WTC11 (cell line): ENCODE measurements at regions not wholly inside any gene's neighbourhood (a gene's known extent, or its start where the extent isn't known, plus 50 kb on each side); places are given as distances from the start of the nearest gene placed in this dataset.
A peak's percentile ranks its signal among the peaks of the same experiment; 100 is the strongest.

ENCODE experiments used
- ATAC-seq: fragments of 200-7000 bp; cut with Tn5 transposase; 2 replicates; pipeline ENCODE4 v1.10.0; 2021; ENCODE audit warnings: mild to moderate bottlenecking, moderate library complexity
- CTCF ChIA-PET: fragments of 300-600 bp; sonication (Branson Sonifier 250); formaldehyde crosslinking; loops from one replicate; lab custom pipeline; 2021; ENCODE audit warnings: antibody characterized with exemption; lab: Charles Lee
- POLR2A ChIA-PET: fragments of 350-600 bp; sonication (Branson Sonifier 250); formaldehyde crosslinking; loops from one replicate; lab custom pipeline; 2021; ENCODE audit warnings: antibody characterized with exemption; lab: Charles Lee
- DNase-seq: peaks from one replicate; pipeline ENCODE4 v3.0.0; 2021; ENCODE audit warnings: low spot score
- H3K27ac Mint-ChIP-seq: 2 replicates; pipeline ENCODE4 v1.8.0; 2021; ENCODE audit warnings: mixed read lengths
- H3K27me3 Mint-ChIP-seq: 2 replicates; pipeline ENCODE4 v1.8.0; 2021; ENCODE audit warnings: low read depth, mild to moderate bottlenecking, moderate library complexity, mixed read lengths
- H3K36me3 Mint-ChIP-seq: 2 replicates; pipeline ENCODE4 v1.8.0; 2021; ENCODE audit warnings: mixed read lengths
- H3K4me1 Mint-ChIP-seq: 2 replicates; pipeline ENCODE4 v1.8.0; 2022; ENCODE audit warnings: mixed read lengths
- H3K4me3 Mint-ChIP-seq: 2 replicates; pipeline ENCODE4 v1.8.0; 2021; ENCODE audit warnings: mild to moderate bottlenecking, moderate library complexity, mixed read lengths
- H3K9me3 Mint-ChIP-seq: 2 replicates; pipeline ENCODE4 v1.8.0; 2021; ENCODE audit warnings: mixed read lengths
- ATF1 ChIP-seq: sonication (generic); formaldehyde crosslinking; IDR thresholded peaks from 2 replicates; pipeline ENCODE4 v1.8.1; 2023; ENCODE audit warnings: mild to moderate bottlenecking, moderate library complexity, missing genetic modification reagents
- E2F5 ChIP-seq: sonication (generic); formaldehyde crosslinking; IDR thresholded peaks from 2 replicates; pipeline ENCODE4 v1.8.1; 2022; ENCODE audit warnings: mild to moderate bottlenecking, moderate library complexity, missing genetic modification reagents
- ETV6 ChIP-seq: sonication (generic); formaldehyde crosslinking; IDR thresholded peaks from 2 replicates; pipeline ENCODE4 v1.8.1; 2022; ENCODE audit warnings: mild to moderate bottlenecking, missing genetic modification reagents
- FOXJ3 ChIP-seq: sonication (generic); formaldehyde crosslinking; IDR thresholded peaks from 2 replicates; pipeline ENCODE4 v1.9.0; 2021; ENCODE audit warnings: missing genetic modification reagents, mild to moderate bottlenecking, borderline replicate concordance
- GTF2I ChIP-seq: fragments of 250-450 bp; sonication (Bioruptor Pico); conservative IDR thresholded peaks from 2 replicates; pipeline ENCODE4 v1.4.0; 2021; ENCODE audit warnings: mild to moderate bottlenecking
- MLX ChIP-seq: sonication (generic); formaldehyde crosslinking; IDR thresholded peaks from 2 replicates; pipeline ENCODE4 v1.8.1; 2023; ENCODE audit warnings: mild to moderate bottlenecking, missing genetic modification reagents, moderate library complexity
- RORB ChIP-seq: fragments of 250-450 bp; sonication (Bioruptor Pico); IDR thresholded peaks from 2 replicates; pipeline ENCODE4 v1.9.0; 2021; ENCODE audit warnings: mild to moderate bottlenecking
- STAT6 ChIP-seq: sonication (generic); formaldehyde crosslinking; conservative IDR thresholded peaks from 2 replicates; pipeline ENCODE4 v1.8.1; 2023; ENCODE audit warnings: mild to moderate bottlenecking, low read depth, missing genetic modification reagents, moderate library complexity
- TEAD1 ChIP-seq: sonication (generic); formaldehyde crosslinking; IDR thresholded peaks from 2 replicates; pipeline ENCODE4 v1.8.0; 2022; ENCODE audit warnings: mild to moderate bottlenecking, missing genetic modification reagents
- TF ChIP-seq, protein P1 (sequence below): sonication (generic); formaldehyde crosslinking; IDR thresholded peaks from 2 replicates; pipeline ENCODE4 v1.8.0; 2022; ENCODE audit warnings: mild to moderate bottlenecking, missing genetic modification reagents
- TF ChIP-seq, protein P2 (sequence below): sonication (generic); formaldehyde crosslinking; IDR thresholded peaks from 2 replicates; pipeline ENCODE4 v1.8.1; 2023; ENCODE audit warnings: mild to moderate bottlenecking, moderate library complexity, missing genetic modification reagents
- TF ChIP-seq, protein P3 (sequence below): fragments of 250-450 bp; sonication (Bioruptor Pico); IDR thresholded peaks from 2 replicates; pipeline ENCODE4 v1.9.0; 2021; ENCODE audit warnings: moderate library complexity, mild to moderate bottlenecking, inconsistent platforms, borderline replicate concordance
- TF ChIP-seq, protein P4 (sequence below): sonication (generic); formaldehyde crosslinking; IDR thresholded peaks from 2 replicates; pipeline ENCODE4 v1.8.1; 2023; ENCODE audit warnings: mild to moderate bottlenecking, missing genetic modification reagents
- TF ChIP-seq, protein P5 (sequence below): sonication (generic); formaldehyde crosslinking; IDR thresholded peaks from 2 replicates; pipeline ENCODE4 v1.8.0; 2023; ENCODE audit warnings: missing genetic modification reagents
- TF ChIP-seq, protein P6 (sequence below): sonication (generic); formaldehyde crosslinking; IDR thresholded peaks from 2 replicates; pipeline ENCODE4 v1.8.1; 2023; ENCODE audit warnings: mild to moderate bottlenecking, missing genetic modification reagents, borderline replicate concordance
- TF ChIP-seq, protein P7 (sequence below): sonication (generic); formaldehyde crosslinking; IDR thresholded peaks from 2 replicates; pipeline ENCODE4 v1.8.1; 2022; ENCODE audit warnings: missing genetic modification reagents, borderline replicate concordance

GRCh38 chr5:125484742-125485641 is 738.6 kb upstream of the ZNF608 start:
- no peak overlapping the region for H3K4me3 Mint-ChIP-seq
- ChIA-PET CTCF (interaction anchor here (1.2 to 1.6 kb wide), 2 partner anchors 60 to 351 kb away, joined by 3 to 5 read pairs; no protein-coding TSS in a partner anchor), POLR2A (no interaction called here)
- no peak for DNase-seq
- TF ChIP-seq, protein P1, sequence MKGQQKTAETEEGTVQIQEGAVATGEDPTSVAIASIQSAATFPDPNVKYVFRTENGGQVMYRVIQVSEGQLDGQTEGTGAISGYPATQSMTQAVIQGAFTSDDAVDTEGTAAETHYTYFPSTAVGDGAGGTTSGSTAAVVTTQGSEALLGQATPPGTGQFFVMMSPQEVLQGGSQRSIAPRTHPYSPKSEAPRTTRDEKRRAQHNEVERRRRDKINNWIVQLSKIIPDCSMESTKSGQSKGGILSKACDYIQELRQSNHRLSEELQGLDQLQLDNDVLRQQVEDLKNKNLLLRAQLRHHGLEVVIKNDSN, result no peak
- TF ChIP-seq, protein P2, sequence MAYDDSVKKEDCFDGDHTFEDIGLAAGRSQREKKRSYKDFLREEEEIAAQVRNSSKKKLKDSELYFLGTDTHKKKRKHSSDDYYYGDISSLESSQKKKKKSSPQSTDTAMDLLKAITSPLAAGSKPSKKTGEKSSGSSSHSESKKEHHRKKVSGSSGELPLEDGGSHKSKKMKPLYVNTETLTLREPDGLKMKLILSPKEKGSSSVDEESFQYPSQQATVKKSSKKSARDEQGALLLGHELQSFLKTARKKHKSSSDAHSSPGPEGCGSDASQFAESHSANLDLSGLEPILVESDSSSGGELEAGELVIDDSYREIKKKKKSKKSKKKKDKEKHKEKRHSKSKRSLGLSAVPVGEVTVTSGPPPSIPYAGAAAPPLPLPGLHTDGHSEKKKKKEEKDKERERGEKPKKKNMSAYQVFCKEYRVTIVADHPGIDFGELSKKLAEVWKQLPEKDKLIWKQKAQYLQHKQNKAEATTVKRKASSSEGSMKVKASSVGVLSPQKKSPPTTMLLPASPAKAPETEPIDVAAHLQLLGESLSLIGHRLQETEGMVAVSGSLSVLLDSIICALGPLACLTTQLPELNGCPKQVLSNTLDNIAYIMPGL (CRISPR knock-in tag), result no peak
- TF ChIP-seq, protein P3, sequence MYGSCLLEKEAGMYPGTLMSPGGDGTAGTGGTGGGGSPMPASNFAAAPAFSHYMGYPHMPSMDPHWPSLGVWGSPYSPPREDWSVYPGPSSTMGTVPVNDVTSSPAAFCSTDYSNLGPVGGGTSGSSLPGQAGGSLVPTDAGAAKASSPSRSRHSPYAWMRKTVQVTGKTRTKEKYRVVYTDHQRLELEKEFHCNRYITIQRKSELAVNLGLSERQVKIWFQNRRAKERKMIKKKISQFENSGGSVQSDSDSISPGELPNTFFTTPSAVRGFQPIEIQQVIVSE, result no peak
- TF ChIP-seq STAT6 (CRISPR knock-in tag), result no peak
- TF ChIP-seq, protein P4, sequence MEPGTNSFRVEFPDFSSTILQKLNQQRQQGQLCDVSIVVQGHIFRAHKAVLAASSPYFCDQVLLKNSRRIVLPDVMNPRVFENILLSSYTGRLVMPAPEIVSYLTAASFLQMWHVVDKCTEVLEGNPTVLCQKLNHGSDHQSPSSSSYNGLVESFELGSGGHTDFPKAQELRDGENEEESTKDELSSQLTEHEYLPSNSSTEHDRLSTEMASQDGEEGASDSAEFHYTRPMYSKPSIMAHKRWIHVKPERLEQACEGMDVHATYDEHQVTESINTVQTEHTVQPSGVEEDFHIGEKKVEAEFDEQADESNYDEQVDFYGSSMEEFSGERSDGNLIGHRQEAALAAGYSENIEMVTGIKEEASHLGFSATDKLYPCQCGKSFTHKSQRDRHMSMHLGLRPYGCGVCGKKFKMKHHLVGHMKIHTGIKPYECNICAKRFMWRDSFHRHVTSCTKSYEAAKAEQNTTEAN, result no peak
- TF ChIP-seq TEAD1 (CRISPR knock-in tag), result no peak
- TF ChIP-seq ATF1 (CRISPR knock-in tag), result no peak
- no peak for TF ChIP-seq MLX (CRISPR knock-in tag)
- TF ChIP-seq ETV6 (CRISPR knock-in tag), result no peak
- TF ChIP-seq, protein P5, sequence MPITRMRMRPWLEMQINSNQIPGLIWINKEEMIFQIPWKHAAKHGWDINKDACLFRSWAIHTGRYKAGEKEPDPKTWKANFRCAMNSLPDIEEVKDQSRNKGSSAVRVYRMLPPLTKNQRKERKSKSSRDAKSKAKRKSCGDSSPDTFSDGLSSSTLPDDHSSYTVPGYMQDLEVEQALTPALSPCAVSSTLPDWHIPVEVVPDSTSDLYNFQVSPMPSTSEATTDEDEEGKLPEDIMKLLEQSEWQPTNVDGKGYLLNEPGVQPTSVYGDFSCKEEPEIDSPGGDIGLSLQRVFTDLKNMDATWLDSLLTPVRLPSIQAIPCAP, result no peak
- TF ChIP-seq GTF2I, result no peak
- no peak for TF ChIP-seq FOXJ3 (CRISPR knock-in tag)
- no peak for TF ChIP-seq RORB
- TF ChIP-seq, protein P6, sequence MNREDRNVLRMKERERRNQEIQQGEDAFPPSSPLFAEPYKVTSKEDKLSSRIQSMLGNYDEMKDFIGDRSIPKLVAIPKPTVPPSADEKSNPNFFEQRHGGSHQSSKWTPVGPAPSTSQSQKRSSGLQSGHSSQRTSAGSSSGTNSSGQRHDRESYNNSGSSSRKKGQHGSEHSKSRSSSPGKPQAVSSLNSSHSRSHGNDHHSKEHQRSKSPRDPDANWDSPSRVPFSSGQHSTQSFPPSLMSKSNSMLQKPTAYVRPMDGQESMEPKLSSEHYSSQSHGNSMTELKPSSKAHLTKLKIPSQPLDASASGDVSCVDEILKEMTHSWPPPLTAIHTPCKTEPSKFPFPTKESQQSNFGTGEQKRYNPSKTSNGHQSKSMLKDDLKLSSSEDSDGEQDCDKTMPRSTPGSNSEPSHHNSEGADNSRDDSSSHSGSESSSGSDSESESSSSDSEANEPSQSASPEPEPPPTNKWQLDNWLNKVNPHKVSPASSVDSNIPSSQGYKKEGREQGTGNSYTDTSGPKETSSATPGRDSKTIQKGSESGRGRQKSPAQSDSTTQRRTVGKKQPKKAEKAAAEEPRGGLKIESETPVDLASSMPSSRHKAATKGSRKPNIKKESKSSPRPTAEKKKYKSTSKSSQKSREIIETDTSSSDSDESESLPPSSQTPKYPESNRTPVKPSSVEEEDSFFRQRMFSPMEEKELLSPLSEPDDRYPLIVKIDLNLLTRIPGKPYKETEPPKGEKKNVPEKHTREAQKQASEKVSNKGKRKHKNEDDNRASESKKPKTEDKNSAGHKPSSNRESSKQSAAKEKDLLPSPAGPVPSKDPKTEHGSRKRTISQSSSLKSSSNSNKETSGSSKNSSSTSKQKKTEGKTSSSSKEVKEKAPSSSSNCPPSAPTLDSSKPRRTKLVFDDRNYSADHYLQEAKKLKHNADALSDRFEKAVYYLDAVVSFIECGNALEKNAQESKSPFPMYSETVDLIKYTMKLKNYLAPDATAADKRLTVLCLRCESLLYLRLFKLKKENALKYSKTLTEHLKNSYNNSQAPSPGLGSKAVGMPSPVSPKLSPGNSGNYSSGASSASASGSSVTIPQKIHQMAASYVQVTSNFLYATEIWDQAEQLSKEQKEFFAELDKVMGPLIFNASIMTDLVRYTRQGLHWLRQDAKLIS (CRISPR knock-in tag), result no peak
- TF ChIP-seq, protein P7, sequence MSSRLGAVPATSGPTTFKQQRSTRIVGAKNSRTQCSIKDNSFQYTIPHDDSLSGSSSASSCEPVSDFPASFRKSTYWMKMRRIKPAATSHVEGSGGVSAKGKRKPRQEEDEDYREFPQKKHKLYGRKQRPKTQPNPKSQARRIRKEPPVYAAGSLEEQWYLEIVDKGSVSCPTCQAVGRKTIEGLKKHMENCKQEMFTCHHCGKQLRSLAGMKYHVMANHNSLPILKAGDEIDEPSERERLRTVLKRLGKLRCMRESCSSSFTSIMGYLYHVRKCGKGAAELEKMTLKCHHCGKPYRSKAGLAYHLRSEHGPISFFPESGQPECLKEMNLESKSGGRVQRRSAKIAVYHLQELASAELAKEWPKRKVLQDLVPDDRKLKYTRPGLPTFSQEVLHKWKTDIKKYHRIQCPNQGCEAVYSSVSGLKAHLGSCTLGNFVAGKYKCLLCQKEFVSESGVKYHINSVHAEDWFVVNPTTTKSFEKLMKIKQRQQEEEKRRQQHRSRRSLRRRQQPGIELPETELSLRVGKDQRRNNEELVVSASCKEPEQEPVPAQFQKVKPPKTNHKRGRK (CRISPR knock-in tag), result no peak
- no peak for TF ChIP-seq E2F5 (CRISPR knock-in tag)
- TF ChIP-seq, all 79 proteins: peak for 0
- Mint-ChIP-seq H3K4me1 (peaks cover 34% of the 10 kb centered on the region), H3K27me3 (no peaks in the 10 kb centered on the region), H3K9me3 (peaks cover 9% of the 10 kb centered on the region), H3K27ac (peak overlapping the region; percentile 90), H3K36me3 (peaks cover 6% of the 10 kb centered on the region)
- ATAC-seq, result peak; percentile 69
